Gastrocnemius medialis (tissue), 4 donors: ENCODE measurements at regions not wholly inside any gene's neighbourhood (a gene's known extent, or its start where the extent isn't known, plus 50 kb on each side); places are given as distances from the start of the nearest gene placed in this dataset.

Experiments used
- ATAC-seq, 2 donors: fragments of 150-250 bp; one replicate each; pipeline ENCODE4 v1.9.1; 2016
- DNase-seq, 2 donors: peaks; one replicate each; pipeline ENCODE4 v3.0.0-alpha.2; 2019
- H3K27ac ChIP-seq, 4 donors: fragments of 200-600 bp; sonication (generic); 1 replicate in 1 of 4; 2 replicates in 3 of 4; pipeline ENCODE4 v1.5.1; 2016 to 2018; ENCODE audit warnings: mild to moderate bottlenecking in 2 of 4, moderate library complexity in 1 of 4
- H3K27me3 ChIP-seq, 3 donors: fragments of 200-600 bp; sonication (generic) in 2 of 3; 1 replicate in 1 of 3; 2 replicates in 2 of 3; pipeline versions ENCODE4 v1.5.1 to v1.6.0; 2016 to 2019; ENCODE audit warnings: mild to moderate bottlenecking in 1 of 3, moderate library complexity in 1 of 3
- H3K36me3 ChIP-seq, 2 donors: fragments of 200-600 bp; sonication (generic) in 1 of 2; one replicate each; pipeline ENCODE4 v1.5.1; 2017 to 2018
- H3K4me1 ChIP-seq, 2 donors: fragments of 200-600 bp; sonication (generic) in 1 of 2; one replicate each; pipeline ENCODE4 v1.5.1; 2016 to 2017; ENCODE audit warnings: mild to moderate bottlenecking in 2 of 2
- H3K4me3 ChIP-seq, 4 donors: fragments of 200-600 bp; sonication (generic) in 3 of 4; 1 replicate in 1 of 4; 2 replicates in 3 of 4; pipeline ENCODE4 v1.5.1; 2016 to 2019; ENCODE audit warnings: mild to moderate bottlenecking in 2 of 4
- H3K9me3 ChIP-seq, 3 donors: fragments of 200-600 bp; sonication (generic) in 2 of 3; 1 replicate in 1 of 3; 2 replicates in 2 of 3; pipeline ENCODE4 v1.5.1; 2016 to 2019
- CTCF ChIP-seq, 5 experiments: fragments of 450-650 bp in 3 of 5; fragments of 200-600 bp in 2 of 5; sonication (generic) in 2 of 5; IDR thresholded peaks in 4 of 5; conservative IDR thresholded peaks in 1 of 5; 1 replicate in 4 of 5; 2 replicates in 1 of 5; pipeline ENCODE4 v1.5.1; 2016 to 2019; ENCODE audit warnings: antibody characterized with exemption in 5 of 5, mild to moderate bottlenecking in 3 of 5, moderate library complexity in 3 of 5
- POLR2A ChIP-seq, 2 donors: fragments of 450-650 bp; IDR thresholded peaks; one replicate each; pipeline ENCODE4 v1.6.1; 2017; ENCODE audit warnings: antibody characterized with exemption in 2 of 2, mild to moderate bottlenecking in 2 of 2, moderate library complexity in 2 of 2
- in situ Hi-C, 4 donors: fragments of 200-750 bp; cut with MboI; loops; one replicate each; pipeline versions ENCODE4 v1.15.0 to v1.8.0; 2017; ENCODE audit warnings: low sequenced_read_pairs in 4 of 4
- intact Hi-C: fragments of 100-400 bp; cut with DNase I; formaldehyde crosslinking; loops from one replicate; pipeline ENCODE4 v1.15.1; 2023; ENCODE audit warnings: low total_unique reads

GRCh38 chr10:10205906-10206305 is 811.8 kb upstream of the CELF2 start:
- ATAC-seq (no peak), DNase-seq (no peak)
- Histone ChIP-seq H3K9me3 (peaks cover 0 to 20% (median 3%) of the 10 kb centered on the region in 3 donors), H3K4me1 (no peaks in the 10 kb centered on the region), H3K27ac (no peak overlapping the region), H3K4me3 (no peak overlapping the region), H3K27me3 (no peaks in the 10 kb centered on the region), H3K36me3 (no peaks in the 10 kb centered on the region)
- intact Hi-C loops (no loop called here), in situ Hi-C loops (no loop called here)
- no peak for TF ChIP-seq POLR2A (IDR thresholded peaks at IDR 0.05)
- TF ChIP-seq CTCF (IDR thresholded peaks at IDR 0.05 in 4 of 5, conservative IDR thresholded peaks at IDR 0.05 in 1 of 5) = no peak

GRCh38 chr10:10207538-10207937 is 810.1 kb upstream of the CELF2 start:
- Histone ChIP-seq H3K4me3 (no peak overlapping the region), H3K36me3 (no peaks in the 10 kb centered on the region), H3K27me3 (no peaks in the 10 kb centered on the region), H3K9me3 (peaks cover 0 to 20% (median 3%) of the 10 kb centered on the region in 3 donors), H3K4me1 (no peaks in the 10 kb centered on the region), H3K27ac (no peak overlapping the region)
- intact Hi-C loops (no loop called here), in situ Hi-C loops (no loop called here)
- ATAC-seq = no peak
- no peak for DNase-seq
- TF ChIP-seq POLR2A (IDR thresholded peaks at IDR 0.05) (no peak), CTCF (IDR thresholded peaks at IDR 0.05 in 4 of 5, conservative IDR thresholded peaks at IDR 0.05 in 1 of 5) (no peak)

GRCh38 chr10:10208196-10208595 is 809.5 kb upstream of the CELF2 start:
- Histone ChIP-seq H3K9me3 (peaks cover 0 to 17% (median 3%) of the 10 kb centered on the region in 3 donors), H3K27me3 (no peaks in the 10 kb centered on the region), H3K27ac (no peak overlapping the region), H3K4me1 (no peaks in the 10 kb centered on the region), H3K4me3 (no peak overlapping the region), H3K36me3 (no peaks in the 10 kb centered on the region)
- DNase-seq = no peak
- intact Hi-C loops = no loop called here
- TF ChIP-seq CTCF (IDR thresholded peaks at IDR 0.05 in 4 of 5, conservative IDR thresholded peaks at IDR 0.05 in 1 of 5) (no peak), POLR2A (IDR thresholded peaks at IDR 0.05) (no peak)
- ATAC-seq = no peak
- in situ Hi-C loops = no loop called here

GRCh38 chr10:10209167-10209566 is 808.5 kb upstream of the CELF2 start:
- DNase-seq = no peak
- Histone ChIP-seq H3K27me3 (no peaks in the 10 kb centered on the region), H3K27ac (no peak overlapping the region), H3K9me3 (peaks cover 0 to 8% (median 0%) of the 10 kb centered on the region in 3 donors), H3K4me3 (no peak overlapping the region), H3K4me1 (no peaks in the 10 kb centered on the region), H3K36me3 (no peaks in the 10 kb centered on the region)
- intact Hi-C loops (no loop called here), in situ Hi-C loops (no loop called here)
- no peak for ATAC-seq
- TF ChIP-seq POLR2A (IDR thresholded peaks at IDR 0.05) (no peak), CTCF (IDR thresholded peaks at IDR 0.05 in 4 of 5, conservative IDR thresholded peaks at IDR 0.05 in 1 of 5) (no peak)

GRCh38 chr10:10211409-10211808 is 806.3 kb upstream of the CELF2 start:
- in situ Hi-C loops (no loop called here), intact Hi-C loops (no loop called here)
- TF ChIP-seq POLR2A (IDR thresholded peaks at IDR 0.05) = no peak
- no peak for TF ChIP-seq CTCF (IDR thresholded peaks at IDR 0.05 in 4 of 5, conservative IDR thresholded peaks at IDR 0.05 in 1 of 5)

More at GRCh38 chr10:10211409-10211808, 806.3 kb upstream of the CELF2 start:
- DNase-seq (no peak), ATAC-seq (no peak)
- Histone ChIP-seq H3K9me3 (no peaks in the 10 kb centered on the region), H3K27me3 (no peaks in the 10 kb centered on the region), H3K36me3 (no peaks in the 10 kb centered on the region), H3K4me3 (no peak overlapping the region), H3K4me1 (no peaks in the 10 kb centered on the region), H3K27ac (no peak overlapping the region)
